ACHN (cell line): ENCODE measurements at regions not wholly inside any gene's neighbourhood (a gene's known extent, or its start where the extent isn't known, plus 50 kb on each side); places are given as distances from the start of the nearest gene placed in this dataset.
"Not testable (repeated sequence)": the region's sequence is repeated elsewhere in the genome, so short reads cannot be mapped to it uniquely, and the experiment has no call there.

Source experiments
- DNase-seq: peaks from one replicate; pipeline ENCODE4 v3.0.0-alpha.2; 2015
- in situ Hi-C: cut with HindIII; loops from 2 replicates; pipeline ENCODE4 v1.10.0; 2017; ENCODE audit warnings: low sequenced_read_pairs, low pct_ligation_motif_present, low pct_unique_long_range_greater_than_20kb

GRCh38 chr19:27734496-27735220 is 1478.3 kb downstream of the UQCRFS1 start:
- in situ Hi-C loops = no loop called here
- DNase-seq = no peak

GRCh38 chr19:27733551-27734266 is 1479.2 kb downstream of the UQCRFS1 start:
- no peak for DNase-seq
- in situ Hi-C loops = no loop called here

- no peak for DNase-seq
- in situ Hi-C loops = no loop called here
These were observed 1483.6 kb downstream of the UQCRFS1 start for GRCh38 chr19:27729332-27729731.

- no peak for DNase-seq
- in situ Hi-C loops = no loop called here
These were observed 1490.3 kb downstream of the UQCRFS1 start for GRCh38 chr19:27722625-27723024.

- in situ Hi-C loops = no loop called here
- DNase-seq = no peak
These were observed 1492.8 kb downstream of the UQCRFS1 start for GRCh38 chr19:27720155-27720554.

- no peak for DNase-seq
- in situ Hi-C loops = no loop called here
These were observed 1493.9 kb downstream of the UQCRFS1 start for GRCh38 chr19:27719034-27719433.

- DNase-seq = no peak
- in situ Hi-C loops = no loop called here
These were observed 1494.7 kb downstream of the UQCRFS1 start for GRCh38 chr19:27718234-27718633.

GRCh38 chr19:27717825-27718224 is 1495.1 kb downstream of the UQCRFS1 start:
- in situ Hi-C loops = no loop called here
- DNase-seq = no peak

- no peak for DNase-seq
- in situ Hi-C loops = no loop called here
These were observed 1496.0 kb downstream of the UQCRFS1 start for GRCh38 chr19:27716922-27717321.

GRCh38 chr19:27714857-27715256 is 1498.1 kb downstream of the UQCRFS1 start:
- DNase-seq = no peak
- in situ Hi-C loops = no loop called here

- in situ Hi-C loops = no loop called here
- DNase-seq = no peak
These were observed 1503.5 kb downstream of the UQCRFS1 start for GRCh38 chr19:27709496-27709895.

- DNase-seq, in situ Hi-C loops: not testable (repeated sequence)
These were observed 1504.0 kb downstream of the UQCRFS1 start for GRCh38 chr19:27708986-27709385.

GRCh38 chr19:27707026-27707425 is 1505.9 kb downstream of the UQCRFS1 start:
- DNase-seq, in situ Hi-C loops: not testable (repeated sequence)

GRCh38 chr19:27705896-27706295 is 1507.1 kb downstream of the UQCRFS1 start:
- no peak for DNase-seq
- in situ Hi-C loops = no loop called here

- no peak for DNase-seq
- in situ Hi-C loops = no loop called here
These were observed 1518.4 kb downstream of the UQCRFS1 start for GRCh38 chr19:27694361-27695055.

- no peak for DNase-seq
- in situ Hi-C loops = no loop called here
These were observed 1521.0 kb downstream of the UQCRFS1 start for GRCh38 chr19:27691991-27692390.

GRCh38 chr19:27689734-27690241 is 1523.2 kb downstream of the UQCRFS1 start:
- in situ Hi-C loops = no loop called here
- no peak for DNase-seq

GRCh38 chr19:27684293-27684692 is 1528.7 kb downstream of the UQCRFS1 start:
- in situ Hi-C loops = no loop called here
- no peak for DNase-seq

GRCh38 chr19:27681972-27682371 is 1531.0 kb downstream of the UQCRFS1 start:
- in situ Hi-C loops = no loop called here
- no peak for DNase-seq
